Kidney epithelial cell (primary cell): ENCODE measurements at regions not wholly inside any gene's neighbourhood (a gene's known extent, or its start where the extent isn't known, plus 50 kb on each side); places are given as distances from the start of the nearest gene placed in this dataset.

Experiments used
- DNase-seq: peaks from one replicate; pipeline ENCODE4 v3.0.0-alpha.2; 2010; ENCODE audit warnings: low read depth
- H3K27me3 ChIP-seq: 2 replicates; pipeline ENCODE4 v1.6.0; 2011; ENCODE audit warnings: low read length; ENCODE audit not compliant: control insufficient read depth, insufficient read depth
- H3K36me3 ChIP-seq: 2 replicates; pipeline ENCODE4 v1.5.1; 2011; ENCODE audit warnings: low read length; ENCODE audit not compliant: control insufficient read depth, insufficient read depth
- H3K4me3 ChIP-seq: 2 replicates; pipeline ENCODE4 v1.5.1; 2011; ENCODE audit warnings: low read depth, mild to moderate bottlenecking, control low read depth, low read length
- TF ChIP-seq, protein P1 (sequence below): IDR thresholded peaks from 2 replicates; pipeline ENCODE4 v1.5.1; 2011; ENCODE audit warnings: mild to moderate bottlenecking, moderate library complexity, low read length, control low read depth, inconsistent platforms; ENCODE audit not compliant: insufficient read depth, poor library complexity, severe bottlenecking

DNA sequence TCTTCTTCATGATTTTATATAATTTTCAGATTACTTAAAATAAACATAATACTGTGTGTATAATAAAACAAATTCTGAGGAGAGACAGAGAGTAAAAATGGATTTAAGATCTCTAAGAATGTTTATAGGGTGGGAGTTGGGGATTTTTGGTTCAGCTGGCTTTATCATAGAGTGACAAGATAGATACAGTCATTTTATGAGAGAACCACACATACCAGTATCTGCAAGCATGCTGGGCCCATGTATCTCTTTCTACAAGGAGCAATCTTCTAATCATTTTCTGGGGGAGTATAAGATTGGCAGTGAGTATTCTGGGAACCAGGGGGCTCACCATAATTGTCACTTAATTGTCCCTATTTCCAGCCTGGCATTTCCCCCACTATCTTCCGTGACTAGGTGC, 64.3 kb upstream of the DUSP10 start:
- DNase-seq = no peak

DNA sequence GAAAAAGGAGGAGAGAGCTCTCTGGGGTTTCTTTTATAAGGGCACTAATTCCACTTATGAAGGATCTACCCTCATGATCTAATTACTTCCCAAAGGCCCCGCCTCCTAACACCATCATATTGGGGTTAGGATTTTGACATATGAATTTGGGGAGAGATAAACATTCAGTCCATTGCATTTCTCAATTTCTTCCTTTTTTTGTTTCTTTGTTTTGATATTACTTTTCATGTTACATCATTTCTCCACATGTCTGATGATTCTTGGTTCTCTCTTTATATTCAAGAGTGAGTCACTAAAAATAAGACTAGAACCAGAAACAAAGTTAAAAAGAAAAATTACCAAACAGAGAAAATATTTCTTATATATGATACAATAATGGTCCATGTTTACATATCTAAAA, 63.2 kb upstream of the DUSP10 start:
- no peaks in the 10 kb centered on the region for H3K27me3 ChIP-seq
- H3K4me3 ChIP-seq = no peak overlapping the region
- no peaks in the 10 kb centered on the region for H3K36me3 ChIP-seq
- TF ChIP-seq, protein P1, sequence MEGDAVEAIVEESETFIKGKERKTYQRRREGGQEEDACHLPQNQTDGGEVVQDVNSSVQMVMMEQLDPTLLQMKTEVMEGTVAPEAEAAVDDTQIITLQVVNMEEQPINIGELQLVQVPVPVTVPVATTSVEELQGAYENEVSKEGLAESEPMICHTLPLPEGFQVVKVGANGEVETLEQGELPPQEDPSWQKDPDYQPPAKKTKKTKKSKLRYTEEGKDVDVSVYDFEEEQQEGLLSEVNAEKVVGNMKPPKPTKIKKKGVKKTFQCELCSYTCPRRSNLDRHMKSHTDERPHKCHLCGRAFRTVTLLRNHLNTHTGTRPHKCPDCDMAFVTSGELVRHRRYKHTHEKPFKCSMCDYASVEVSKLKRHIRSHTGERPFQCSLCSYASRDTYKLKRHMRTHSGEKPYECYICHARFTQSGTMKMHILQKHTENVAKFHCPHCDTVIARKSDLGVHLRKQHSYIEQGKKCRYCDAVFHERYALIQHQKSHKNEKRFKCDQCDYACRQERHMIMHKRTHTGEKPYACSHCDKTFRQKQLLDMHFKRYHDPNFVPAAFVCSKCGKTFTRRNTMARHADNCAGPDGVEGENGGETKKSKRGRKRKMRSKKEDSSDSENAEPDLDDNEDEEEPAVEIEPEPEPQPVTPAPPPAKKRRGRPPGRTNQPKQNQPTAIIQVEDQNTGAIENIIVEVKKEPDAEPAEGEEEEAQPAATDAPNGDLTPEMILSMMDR = no peak
- no peak for DNase-seq

More for the DNA sequence above, 64.3 kb upstream of the DUSP10 start:
- Histone ChIP-seq H3K27me3 (no peaks in the 10 kb centered on the region), H3K4me3 (no peak overlapping the region), H3K36me3 (no peaks in the 10 kb centered on the region)
- TF ChIP-seq, protein P1 = no peak

DNA sequence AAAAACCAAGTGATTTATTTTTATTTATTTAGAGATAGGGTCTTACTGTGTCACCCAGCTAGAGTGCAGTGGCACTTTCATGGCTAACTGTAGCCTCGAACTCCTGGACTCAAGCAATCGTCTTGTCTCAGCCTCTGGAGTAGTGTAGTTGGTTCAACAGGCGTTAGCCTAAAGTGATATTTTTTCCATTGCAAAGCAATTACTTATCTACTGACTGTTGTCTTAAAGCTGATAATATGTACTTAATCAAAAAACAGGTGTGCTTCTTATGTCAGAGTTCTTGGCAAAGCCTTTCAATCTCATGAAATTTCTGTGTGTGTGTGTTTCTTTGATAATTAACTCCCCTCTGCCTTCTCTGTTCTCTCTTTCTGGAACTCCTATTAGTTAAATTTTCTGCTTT, 62.4 kb upstream of the DUSP10 start:
- TF ChIP-seq, protein P1 = no peak
- Histone ChIP-seq H3K27me3 (no peaks in the 10 kb centered on the region), H3K4me3 (no peak overlapping the region), H3K36me3 (no peaks in the 10 kb centered on the region)
- DNase-seq = no peak

DNA sequence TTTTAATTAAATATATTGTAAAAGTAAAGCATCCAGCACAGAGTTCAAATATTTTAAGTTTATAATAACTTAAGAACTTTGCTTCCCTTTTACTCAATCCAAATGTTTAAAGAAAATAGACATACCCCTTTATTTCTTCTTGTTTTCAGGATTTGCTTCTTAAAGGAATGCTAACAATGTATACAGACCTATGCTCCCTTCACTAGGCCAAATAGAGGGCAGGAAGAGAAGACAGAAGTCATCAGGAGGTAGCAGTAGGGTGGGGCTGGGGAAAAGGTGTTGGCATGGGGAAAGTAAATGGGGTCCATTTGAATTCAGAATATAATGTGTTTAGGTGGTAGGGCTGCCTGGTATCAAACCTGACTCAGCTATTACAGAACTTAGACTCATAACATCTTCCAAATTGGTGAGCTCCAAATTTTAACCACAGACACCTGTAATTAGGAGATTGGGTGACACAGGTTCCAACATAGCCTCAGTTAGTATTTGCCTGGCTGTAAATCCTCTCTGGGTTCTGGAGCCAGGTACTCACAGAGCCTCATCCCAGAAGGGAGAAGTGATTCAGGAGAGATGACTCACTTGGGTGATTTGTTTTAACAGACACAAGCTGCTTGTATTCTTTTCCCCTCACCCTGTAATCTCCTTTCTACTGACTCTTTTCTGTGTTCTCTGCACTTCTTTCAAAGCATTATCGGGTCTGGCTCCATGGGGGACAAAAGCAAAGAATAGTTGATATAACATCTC, 60.1 kb upstream of the DUSP10 start:
- Histone ChIP-seq H3K36me3 (no peaks in the 10 kb centered on the region), H3K27me3 (no peaks in the 10 kb centered on the region), H3K4me3 (no peak overlapping the region)
- DNase-seq = peak; percentile 64
- TF ChIP-seq, protein P1 = no peak

DNA sequence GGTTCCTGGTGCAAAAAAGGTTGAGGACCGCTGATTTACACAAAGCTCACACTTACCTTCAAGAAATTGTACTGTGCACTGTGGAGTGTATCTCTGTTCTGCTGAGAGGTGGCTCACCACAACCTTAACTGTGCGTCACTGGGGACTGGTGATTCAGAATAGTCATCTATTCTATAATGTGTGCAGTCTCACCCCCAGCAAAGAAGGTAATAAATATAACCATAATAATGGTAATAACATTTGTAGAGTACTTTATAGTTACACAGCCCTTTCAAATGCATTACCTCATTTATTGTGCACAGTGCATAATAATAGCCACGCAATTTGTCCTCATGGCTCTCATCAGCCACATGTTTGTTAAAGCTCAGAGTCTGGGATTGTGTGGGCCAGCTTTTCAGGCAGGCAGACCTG, 59.4 kb upstream of the DUSP10 start:
- no peaks in the 10 kb centered on the region for H3K27me3 ChIP-seq
- TF ChIP-seq, protein P1 = no peak

DNA sequence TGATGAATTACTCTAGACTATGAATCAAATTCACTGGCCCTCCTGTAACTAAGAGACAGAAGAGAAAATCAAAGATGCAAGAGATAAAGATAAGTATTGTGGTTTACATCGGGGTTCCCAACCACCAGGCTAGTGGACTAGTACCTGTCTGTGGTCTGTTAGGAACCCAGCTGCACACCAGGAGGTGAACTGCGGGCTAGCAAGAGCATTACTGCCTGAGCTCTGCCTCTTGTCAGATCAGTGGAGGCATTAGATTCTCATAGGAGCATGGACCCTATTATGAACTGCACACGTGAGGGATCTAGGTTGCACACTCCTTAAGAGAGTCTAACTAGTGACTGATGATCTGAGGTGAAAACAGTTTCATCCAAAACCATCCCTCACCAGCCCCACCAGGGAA, 58.9 kb upstream of the DUSP10 start:
- Histone ChIP-seq H3K27me3 (no peaks in the 10 kb centered on the region), H3K36me3 (no peaks in the 10 kb centered on the region), H3K4me3 (no peak overlapping the region)
- TF ChIP-seq, protein P1 = no peak
- DNase-seq = no peak

More for the DNA sequence above, 59.4 kb upstream of the DUSP10 start:
- Histone ChIP-seq H3K4me3 (no peak overlapping the region), H3K36me3 (no peaks in the 10 kb centered on the region)
- no peak for DNase-seq
